LNCAP (cell line): ENCODE measurements at regions not wholly inside any gene's neighbourhood (a gene's known extent, or its start where the extent isn't known, plus 50 kb on each side); places are given as distances from the start of the nearest gene placed in this dataset.

ENCODE experiments used
- CTCF ChIP-seq: fragments of 450-650 bp; IDR thresholded peaks from 2 replicates; pipeline ENCODE4 v1.5.1; 2017; ENCODE audit warnings: mild to moderate bottlenecking

GRCh38 chr6:94394822-94395221 lies 975.5 kb upstream of the EPHA7 start:
- no peak for TF ChIP-seq CTCF

- TF ChIP-seq CTCF, result no peak
Measured at GRCh38 chr6:94389218-94389617, 969.9 kb upstream of the EPHA7 start.

GRCh38 chr6:94377835-94378234 lies 958.5 kb upstream of the EPHA7 start:
- TF ChIP-seq CTCF, result no peak

GRCh38 chr6:94376876-94377275 lies 957.5 kb upstream of the EPHA7 start:
- TF ChIP-seq CTCF, result no peak

GRCh38 chr6:94372229-94372628 lies 952.9 kb upstream of the EPHA7 start:
- TF ChIP-seq CTCF, result no peak

GRCh38 chr6:94367316-94367715 lies 948.0 kb upstream of the EPHA7 start:
- no peak for TF ChIP-seq CTCF

- TF ChIP-seq CTCF, result no peak
Measured at GRCh38 chr6:94362061-94362864, 942.9 kb upstream of the EPHA7 start.
